Activated naive CD8-positive, alpha-beta T cell treated with anti-CD3 and anti-CD28 coated beads, Interleukin-2, amount 10 ng/mL, durations not matched to agents 7 days and 5 days (primary cell): ENCODE measurements at regions not wholly inside any gene's neighbourhood (a gene's known extent, or its start where the extent isn't known, plus 50 kb on each side); places are given as distances from the start of the nearest gene placed in this dataset.

Experiments used
- ATAC-seq: fragments of 150-1000 bp; cut with Tn5 transposase; one replicate; pipeline ENCODE4 v1.10.0; 2021; ENCODE audit warnings: low read depth, moderate library complexity
- POLR2A ChIA-PET: fragments of 350-600 bp; sonication (Branson Sonifier 250); formaldehyde crosslinking; loops from one replicate; lab custom pipeline; 2021; ENCODE audit warnings: antibody characterized with exemption; lab: Charles Lee
- DNase-seq: peaks from one replicate; pipeline ENCODE4 v3.0.0; 2021
- H3K27ac Mint-ChIP-seq: one replicate; pipeline ENCODE4 v1.8.0; 2022; ENCODE audit warnings: mild to moderate bottlenecking, mixed read lengths
- H3K27me3 Mint-ChIP-seq: one replicate; pipeline ENCODE4 v1.8.0; 2022; ENCODE audit warnings: mild to moderate bottlenecking, moderate library complexity, mixed read lengths
- H3K36me3 Mint-ChIP-seq: one replicate; pipeline ENCODE4 v1.8.0; 2021; ENCODE audit warnings: mild to moderate bottlenecking, mixed read lengths
- H3K4me1 Mint-ChIP-seq: one replicate; pipeline ENCODE4 v1.8.0; 2021; ENCODE audit warnings: mixed read lengths
- H3K4me3 Mint-ChIP-seq: one replicate; pipeline ENCODE4 v1.8.0; 2022; ENCODE audit warnings: mild to moderate bottlenecking, moderate library complexity, mixed read lengths
- H3K9me3 Mint-ChIP-seq: one replicate; pipeline ENCODE4 v1.8.0; 2021; ENCODE audit warnings: mixed read lengths

- no peak for ATAC-seq
- POLR2A ChIA-PET: no interaction called here
- no peak overlapping the region for H3K27ac Mint-ChIP-seq
- H3K27me3 Mint-ChIP-seq: peaks cover 19% of the 10 kb centered on the region
- no peak overlapping the region for H3K4me3 Mint-ChIP-seq
- H3K36me3 Mint-ChIP-seq: no peaks in the 10 kb centered on the region
- H3K4me1 Mint-ChIP-seq: no peaks in the 10 kb centered on the region
- no peak for DNase-seq
- H3K9me3 Mint-ChIP-seq: peaks cover 2% of the 10 kb centered on the region
Measured at GRCh38 chr18:47758000-47758399, 172.5 kb downstream of the SMAD2 start.

- H3K27ac Mint-ChIP-seq: no peak overlapping the region
Measured at GRCh38 chr18:47756364-47757016, 174.0 kb downstream of the SMAD2 start.

GRCh38 chr18:47755102-47755456 is 175.4 kb downstream of the SMAD2 start:
- Mint-ChIP-seq H3K4me1 (no peaks in the 10 kb centered on the region), H3K4me3 (no peak overlapping the region), H3K9me3 (no peaks in the 10 kb centered on the region), H3K27me3 (peaks cover 7% of the 10 kb centered on the region), H3K27ac (no peak overlapping the region), H3K36me3 (no peaks in the 10 kb centered on the region)
- POLR2A ChIA-PET: no interaction called here
- no peak for ATAC-seq
- DNase-seq: no peak

More at GRCh38 chr18:47756364-47757016, 174.0 kb downstream of the SMAD2 start:
- Mint-ChIP-seq H3K36me3 (no peaks in the 10 kb centered on the region), H3K4me3 (no peak overlapping the region), H3K4me1 (no peaks in the 10 kb centered on the region), H3K9me3 (no peaks in the 10 kb centered on the region), H3K27me3 (peaks cover 11% of the 10 kb centered on the region)
- DNase-seq (peak; percentile 62), ATAC-seq (peak; percentile 63)
- POLR2A ChIA-PET: no interaction called here

DNA sequence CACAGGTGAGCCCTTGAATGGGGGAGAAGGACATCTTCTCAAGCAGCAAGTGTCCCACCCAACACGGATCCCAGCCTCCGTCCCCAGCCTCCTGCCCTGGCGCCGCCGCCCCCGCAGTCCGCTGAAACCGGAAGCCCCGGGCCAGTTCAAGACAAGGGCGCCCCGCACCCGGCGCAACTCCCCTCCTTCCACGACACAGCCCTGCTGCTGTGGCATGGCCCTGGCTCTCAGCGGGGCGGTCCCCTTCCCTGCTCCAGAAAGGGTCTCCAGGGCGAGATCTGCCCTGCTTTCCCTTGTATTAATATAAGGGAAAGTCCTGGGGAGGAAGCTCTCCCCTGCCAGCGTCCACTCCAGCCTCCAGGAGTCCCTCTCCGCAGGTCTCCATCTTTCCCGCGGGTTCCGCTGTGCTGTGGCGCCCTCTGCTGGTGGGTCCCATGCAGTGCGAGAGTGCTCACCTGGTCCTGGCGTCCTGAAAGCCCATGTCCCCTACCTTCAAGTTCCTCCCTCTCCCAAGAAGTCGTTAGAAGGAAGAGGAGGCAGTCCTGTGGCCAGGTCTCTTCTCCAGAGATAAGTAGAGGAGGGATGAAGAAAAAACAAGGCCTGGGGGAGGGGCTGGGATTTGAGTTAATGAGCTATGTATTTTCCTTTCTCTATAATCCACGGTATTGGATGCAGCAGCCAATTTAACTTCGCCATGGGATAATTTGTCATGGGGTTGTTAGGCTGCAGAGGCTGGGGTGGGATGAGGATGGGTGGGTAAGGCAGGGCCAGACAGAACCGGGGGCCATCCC is 176.0 kb downstream of the SMAD2 start:
- Mint-ChIP-seq H3K36me3 (no peaks in the 10 kb centered on the region), H3K4me1 (no peaks in the 10 kb centered on the region), H3K27me3 (peaks cover 6% of the 10 kb centered on the region), H3K27ac (no peak overlapping the region), H3K4me3 (no peak overlapping the region), H3K9me3 (no peaks in the 10 kb centered on the region)
- ATAC-seq (peak; percentile 52), DNase-seq (peak; percentile 75)
- POLR2A ChIA-PET: no interaction called here

DNA sequence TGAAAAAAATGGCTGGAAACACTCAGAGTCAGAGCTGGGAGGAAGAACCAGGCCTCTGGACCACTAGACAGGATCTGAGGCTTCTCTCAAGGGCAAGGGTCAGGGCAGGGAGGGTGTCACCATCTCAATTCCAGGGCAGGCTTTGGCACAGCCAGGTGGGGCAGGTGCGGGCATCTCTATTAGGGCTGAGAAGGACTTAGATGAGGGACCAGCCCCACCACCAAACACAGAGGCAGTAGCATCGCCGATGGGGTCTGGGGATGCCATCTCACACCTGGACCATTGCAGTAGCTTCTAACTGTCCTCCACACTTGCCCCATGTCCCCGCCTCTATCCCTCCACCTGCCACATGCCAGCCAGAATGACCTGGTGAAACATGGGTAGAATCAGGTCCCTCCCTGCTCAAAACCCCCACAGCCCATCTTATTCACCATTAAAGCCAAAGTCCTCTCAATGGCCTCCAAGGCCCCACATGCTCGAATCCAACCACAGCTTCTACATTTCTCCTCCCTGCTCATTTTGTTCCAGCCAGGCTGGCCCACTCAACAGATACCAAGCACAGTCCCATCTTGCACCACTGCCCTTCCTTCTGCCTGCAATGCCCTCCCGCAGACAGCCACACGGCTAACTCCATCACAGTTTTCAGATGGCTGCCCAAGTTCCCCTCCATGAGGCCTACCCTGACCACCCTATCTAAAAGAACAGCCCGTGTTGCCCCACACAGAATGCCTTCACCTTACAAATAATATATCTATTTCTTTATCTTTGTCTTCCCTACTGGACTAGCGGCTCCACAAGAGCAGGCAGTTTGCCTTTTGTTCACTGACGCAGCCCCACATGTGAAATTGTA is 177.4 kb downstream of the SMAD2 start:
- POLR2A ChIA-PET: no interaction called here
- ATAC-seq (no peak), DNase-seq (no peak)
- H3K36me3 Mint-ChIP-seq: no peaks in the 10 kb centered on the region
- H3K27me3 Mint-ChIP-seq: no peaks in the 10 kb centered on the region
- H3K9me3 Mint-ChIP-seq: no peaks in the 10 kb centered on the region
- no peaks in the 10 kb centered on the region for H3K4me1 Mint-ChIP-seq
- no peak overlapping the region for H3K4me3 Mint-ChIP-seq
- no peak overlapping the region for H3K27ac Mint-ChIP-seq

DNA sequence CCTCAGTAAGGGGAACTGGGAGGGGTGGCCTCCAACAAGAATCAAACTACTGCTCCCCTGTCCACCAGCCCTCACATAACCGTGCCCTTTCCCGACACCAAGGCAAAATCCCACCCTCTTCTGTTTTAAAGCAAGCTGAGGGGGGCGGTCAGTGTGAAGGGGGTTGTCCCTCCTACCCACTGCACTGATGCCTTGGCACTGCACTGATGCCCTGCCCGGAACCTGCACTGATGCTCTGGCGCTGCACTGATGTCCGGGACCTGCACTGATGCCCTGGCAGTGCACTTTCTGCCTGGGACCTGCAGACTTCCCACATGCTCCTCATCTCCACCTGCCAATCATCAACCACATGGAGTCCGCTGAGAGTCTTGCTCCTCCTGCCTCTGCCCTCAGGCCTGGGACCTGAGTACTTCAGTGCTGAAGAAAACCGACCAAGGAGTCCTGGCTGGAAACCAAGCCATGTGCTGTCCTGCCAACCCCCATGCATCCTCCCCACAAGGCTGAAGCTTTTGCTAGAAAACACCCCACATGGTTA is 179.5 kb downstream of the SMAD2 start:
- Mint-ChIP-seq H3K4me3 (no peak overlapping the region), H3K9me3 (no peaks in the 10 kb centered on the region)

DNA sequence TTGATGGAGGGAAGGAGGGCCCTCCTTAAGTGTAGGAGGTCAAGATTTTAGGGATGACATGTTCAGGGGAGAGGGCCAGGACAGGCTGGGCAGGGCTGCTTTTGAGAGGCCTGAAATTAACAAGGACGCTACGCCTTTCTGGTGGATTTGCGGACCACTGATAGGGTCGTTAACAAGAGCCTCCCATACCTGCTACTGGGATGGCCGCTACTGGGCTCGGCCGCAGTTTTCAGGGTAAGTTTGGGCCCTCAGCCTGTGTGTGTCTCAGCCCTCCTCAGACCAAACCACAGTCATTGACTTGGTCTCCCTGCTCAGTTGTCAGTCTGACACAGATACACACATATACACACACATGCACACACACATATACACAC is 180.9 kb downstream of the SMAD2 start:
- H3K36me3 Mint-ChIP-seq: no peaks in the 10 kb centered on the region
- H3K27me3 Mint-ChIP-seq: peaks cover 2% of the 10 kb centered on the region

More for the DNA sequence above, 179.5 kb downstream of the SMAD2 start:
- DNase-seq (no peak), ATAC-seq (no peak)
- peaks cover 1% of the 10 kb centered on the region for H3K27me3 Mint-ChIP-seq
- H3K36me3 Mint-ChIP-seq: no peaks in the 10 kb centered on the region
- H3K4me1 Mint-ChIP-seq: no peaks in the 10 kb centered on the region
- POLR2A ChIA-PET: no interaction called here
- H3K27ac Mint-ChIP-seq: no peak overlapping the region

GRCh38 chr18:47748847-47749599 is 181.4 kb downstream of the SMAD2 start:
- H3K27me3 Mint-ChIP-seq: peaks cover 2% of the 10 kb centered on the region
- no peaks in the 10 kb centered on the region for H3K4me1 Mint-ChIP-seq
- H3K27ac Mint-ChIP-seq: no peak overlapping the region
- no peak overlapping the region for H3K4me3 Mint-ChIP-seq
- POLR2A ChIA-PET: no interaction called here
- H3K36me3 Mint-ChIP-seq: no peaks in the 10 kb centered on the region
- ATAC-seq: peak; percentile 99
- peak; percentile 94 for DNase-seq
- no peaks in the 10 kb centered on the region for H3K9me3 Mint-ChIP-seq

More for the DNA sequence above, 180.9 kb downstream of the SMAD2 start:
- Mint-ChIP-seq H3K9me3 (no peaks in the 10 kb centered on the region), H3K4me1 (no peaks in the 10 kb centered on the region), H3K27ac (no peak overlapping the region), H3K4me3 (no peak overlapping the region)
- POLR2A ChIA-PET: no interaction called here
- ATAC-seq: no peak
- no peak for DNase-seq

DNA sequence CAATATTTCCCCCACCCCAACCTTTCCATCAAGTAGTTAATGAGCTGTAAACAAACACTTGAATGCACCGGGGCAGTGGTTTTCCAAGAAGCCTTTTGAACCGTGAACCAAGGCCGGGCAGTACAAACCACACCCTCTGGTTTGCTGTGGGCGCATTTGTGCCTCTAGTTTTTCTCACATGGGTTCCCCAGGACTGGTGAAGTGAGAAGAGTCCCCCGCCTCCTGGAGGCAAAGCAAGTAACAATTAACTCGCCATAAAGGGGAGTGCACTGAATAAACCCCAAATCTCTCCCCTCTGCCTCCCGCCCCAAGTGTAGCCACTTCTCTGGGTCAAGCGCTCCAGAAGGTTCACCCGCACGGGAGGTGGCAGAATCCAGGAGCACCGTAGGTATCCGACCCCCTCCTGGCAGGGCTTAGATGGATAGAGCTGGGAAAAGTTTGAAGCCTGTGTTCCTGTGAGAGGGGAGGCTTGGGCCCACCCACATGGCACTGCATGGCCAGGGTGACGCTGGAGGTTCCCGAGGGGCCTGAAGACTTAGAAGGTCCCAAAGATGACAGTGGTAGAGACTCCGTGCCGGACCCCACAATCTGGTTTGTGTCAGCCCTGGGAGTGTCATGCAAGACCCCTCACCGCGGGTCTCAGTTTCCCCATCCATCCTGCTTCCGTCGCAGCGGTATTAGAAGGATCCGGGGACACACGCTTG is 182.2 kb downstream of the SMAD2 start:
- H3K4me1 Mint-ChIP-seq: no peaks in the 10 kb centered on the region
- no peak overlapping the region for H3K4me3 Mint-ChIP-seq

DNA sequence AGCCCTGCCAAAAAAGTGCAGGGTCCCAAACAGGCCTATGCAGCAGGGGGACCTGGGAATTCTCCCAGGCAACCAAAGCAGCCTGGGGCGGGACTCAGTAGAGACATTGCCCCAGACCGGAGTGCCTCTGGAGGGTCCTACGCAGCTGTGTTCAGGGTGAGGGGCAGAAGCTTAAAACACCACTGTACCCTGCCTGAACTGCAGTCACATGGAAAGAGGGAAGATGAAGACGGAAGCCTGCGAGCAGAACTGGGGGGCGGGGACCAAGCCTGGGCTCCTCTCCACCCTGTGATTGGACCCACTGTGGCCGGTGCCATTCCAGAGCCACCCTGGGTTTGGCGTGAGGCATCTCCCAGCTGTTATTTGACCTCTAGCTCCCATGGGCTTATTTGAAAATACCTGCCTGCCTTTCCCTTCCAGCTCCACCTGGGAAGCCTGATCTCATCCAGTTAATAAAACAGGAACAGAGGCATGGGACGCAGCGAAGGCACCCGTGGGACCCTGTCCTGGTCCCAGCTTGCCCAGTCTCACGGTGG is 183.1 kb downstream of the SMAD2 start:
- ATAC-seq (no peak), DNase-seq (no peak)
- no peak overlapping the region for H3K4me3 Mint-ChIP-seq
- H3K36me3 Mint-ChIP-seq: no peaks in the 10 kb centered on the region
- no peak overlapping the region for H3K27ac Mint-ChIP-seq
- H3K27me3 Mint-ChIP-seq: peaks cover 15% of the 10 kb centered on the region
- POLR2A ChIA-PET: no interaction called here
- H3K4me1 Mint-ChIP-seq: no peaks in the 10 kb centered on the region
- H3K9me3 Mint-ChIP-seq: no peaks in the 10 kb centered on the region

More for the DNA sequence above, 182.2 kb downstream of the SMAD2 start:
- DNase-seq: no peak
- Mint-ChIP-seq H3K9me3 (no peaks in the 10 kb centered on the region), H3K27ac (no peak overlapping the region), H3K27me3 (peaks cover 9% of the 10 kb centered on the region), H3K36me3 (no peaks in the 10 kb centered on the region)
- ATAC-seq: no peak
- POLR2A ChIA-PET: no interaction called here

DNA sequence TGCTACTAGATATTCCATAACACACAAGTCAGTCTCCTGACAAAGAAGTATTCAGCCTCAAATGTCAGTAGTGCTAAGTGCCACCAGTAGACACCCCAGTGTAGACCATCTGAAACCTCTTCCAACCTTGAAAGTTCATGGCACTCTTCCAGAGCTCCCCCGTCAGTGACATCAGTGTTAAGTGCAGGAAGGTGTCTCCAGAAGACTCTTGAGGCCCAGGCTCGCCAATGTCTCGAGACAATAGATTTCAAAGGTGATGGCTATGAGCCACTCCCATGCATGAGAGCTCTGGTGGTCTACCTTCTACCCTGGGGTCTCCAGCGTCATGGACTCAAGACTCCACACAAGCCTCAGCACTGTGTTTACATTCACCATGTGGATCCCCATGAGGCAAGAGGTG is 183.8 kb downstream of the SMAD2 start:
- Mint-ChIP-seq H3K36me3 (no peaks in the 10 kb centered on the region), H3K27ac (no peak overlapping the region), H3K4me3 (no peak overlapping the region), H3K9me3 (no peaks in the 10 kb centered on the region), H3K4me1 (no peaks in the 10 kb centered on the region), H3K27me3 (peaks cover 22% of the 10 kb centered on the region)
- DNase-seq: no peak
- POLR2A ChIA-PET: no interaction called here
- no peak for ATAC-seq

DNA sequence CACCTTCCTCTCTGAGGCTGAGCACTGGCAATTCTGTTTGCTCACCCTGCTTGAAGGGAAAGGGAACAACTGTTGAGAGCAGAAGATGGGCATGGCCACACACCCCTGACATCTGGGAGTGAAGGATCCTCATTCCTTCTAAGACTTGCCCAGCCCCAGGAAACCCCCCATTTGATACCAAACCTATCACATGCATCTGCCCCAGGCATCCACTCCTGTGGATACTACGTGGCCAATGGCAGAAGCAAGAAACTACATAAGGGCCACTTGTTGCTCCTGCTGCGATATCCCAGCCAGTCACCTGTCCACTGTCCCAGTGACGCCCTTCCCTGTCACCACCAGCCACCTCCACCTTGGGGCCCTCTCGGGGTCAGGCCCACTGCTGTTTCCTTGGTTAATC is 185.2 kb downstream of the SMAD2 start:
- no peak for ATAC-seq
- H3K27me3 Mint-ChIP-seq: peaks cover 29% of the 10 kb centered on the region
- no peak overlapping the region for H3K27ac Mint-ChIP-seq
- POLR2A ChIA-PET: no interaction called here
- H3K4me1 Mint-ChIP-seq: no peaks in the 10 kb centered on the region
- no peak for DNase-seq
- H3K36me3 Mint-ChIP-seq: no peaks in the 10 kb centered on the region
- no peaks in the 10 kb centered on the region for H3K9me3 Mint-ChIP-seq
- no peak overlapping the region for H3K4me3 Mint-ChIP-seq
